SK-N-MC (cell line): ENCODE measurements at regions not wholly inside any gene's neighbourhood (a gene's known extent, or its start where the extent isn't known, plus 50 kb on each side); places are given as distances from the start of the nearest gene placed in this dataset.

Experiments
- EZH2 ChIP-seq: fragments of 200-600 bp; sonication (generic); IDR thresholded peaks from one replicate; pipeline ENCODE4 v1.6.1; 2017; ENCODE audit warnings: antibody characterized with exemption
- POLR2AphosphoS5 ChIP-seq: IDR thresholded peaks from 2 replicates; pipeline ENCODE4 v1.6.1; 2012; ENCODE audit warnings: mild to moderate bottlenecking, low read depth, low read length, borderline replicate concordance

GRCh38 chr10:129055986-129056385 lies 411.1 kb upstream of the MGMT start:
- TF ChIP-seq POLR2AphosphoS5: no peak
- no peak for TF ChIP-seq EZH2
